Testis (tissue), 2 donors: ENCODE measurements at regions not wholly inside any gene's neighbourhood (a gene's known extent, or its start where the extent isn't known, plus 50 kb on each side); places are given as distances from the start of the nearest gene placed in this dataset.

Experiments used
- DNase-seq: peaks from one replicate; pipeline ENCODE4 v3.0.0-alpha.2; 2019
- H3K27ac ChIP-seq, 2 donors: fragments of 200-600 bp; sonication (generic); one replicate each; pipeline ENCODE4 v1.5.1; 2019
- H3K27me3 ChIP-seq: fragments of 200-600 bp; sonication (generic); one replicate; pipeline ENCODE4 v1.5.1; 2019
- H3K36me3 ChIP-seq: fragments of 200-600 bp; sonication (generic); one replicate; pipeline ENCODE4 v1.5.1; 2017; ENCODE audit warnings: low read depth; ENCODE audit errors: missing control alignments
- H3K4me1 ChIP-seq: fragments of 200-600 bp; sonication (generic); one replicate; pipeline ENCODE4 v1.5.1; 2019
- H3K4me3 ChIP-seq, 2 donors: fragments of 200-600 bp; sonication (generic); one replicate each; pipeline ENCODE4 v1.5.1; 2017 to 2019
- H3K9me3 ChIP-seq: fragments of 200-600 bp; sonication (generic); one replicate; pipeline ENCODE4 v1.5.1; 2017
- POLR2A ChIP-seq: fragments of 450-650 bp; IDR thresholded peaks from one replicate; pipeline ENCODE4 v1.6.1; 2017; ENCODE audit warnings: antibody characterized with exemption, mild to moderate bottlenecking, moderate library complexity
- WGBS, 2 donors: methylation state at CpG; one replicate each; pipeline ENCODE4 v1.1.5; 2018; 5-methylcytosine and 5-hydroxymethylcytosine counted together
- intact Hi-C: fragments of 100-400 bp; cut with DNase I; formaldehyde crosslinking; loops from one replicate; pipeline ENCODE4 v1.15.1; 2023; ENCODE audit warnings: low total_unique reads
- TF ChIP-seq, protein P1 (sequence below), 3 experiments: fragments of 450-650 bp in 2 of 3; fragments of 200-600 bp in 1 of 3; sonication (generic) in 1 of 3; IDR thresholded peaks; one replicate each; pipeline ENCODE4 v1.5.1; 2016 to 2019; ENCODE audit warnings: antibody characterized with exemption in 3 of 3, mild to moderate bottlenecking in 2 of 3, moderate library complexity in 1 of 3

DNA sequence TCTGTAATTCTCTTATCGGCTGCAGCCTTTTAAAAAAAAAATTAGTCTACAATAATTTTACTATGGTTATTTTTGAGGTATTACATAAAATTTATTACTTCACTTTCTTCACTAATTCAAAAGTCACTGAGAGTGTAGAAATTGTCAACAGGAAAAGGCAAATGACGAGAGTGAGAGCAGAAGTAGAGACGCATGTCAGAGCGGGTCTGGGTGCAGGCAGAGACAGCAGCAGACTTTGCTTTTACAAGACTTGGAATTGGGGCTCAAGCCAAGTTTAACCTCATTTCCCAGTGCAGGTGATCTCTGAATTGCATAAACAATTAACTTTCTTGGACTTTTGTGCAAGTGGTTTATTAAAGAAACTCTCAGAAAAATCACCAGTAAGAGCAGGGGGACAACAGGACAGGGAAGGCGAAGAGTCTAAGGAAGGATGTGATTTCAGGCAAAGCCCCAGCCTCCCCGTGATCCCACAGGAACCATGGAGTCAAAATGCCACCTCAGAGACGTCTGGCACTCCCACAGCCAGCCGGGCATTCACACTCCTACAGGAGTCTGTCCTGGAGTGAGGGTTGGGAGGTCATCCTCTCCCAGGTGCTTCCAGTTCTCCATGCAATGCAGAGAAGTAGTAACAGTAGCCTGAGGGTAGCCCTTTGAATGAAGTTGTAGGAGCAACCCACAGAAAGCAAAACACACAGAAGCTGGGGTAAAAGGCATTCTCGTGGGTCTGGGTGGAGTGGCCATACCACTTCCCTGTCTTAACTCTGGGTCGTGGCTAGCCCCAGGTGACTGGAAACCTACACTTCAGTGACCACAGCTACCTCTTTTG lies 274.0 kb upstream of the TGFBR2 start:
- no peak for DNase-seq
- H3K27ac ChIP-seq = no peak overlapping the region
- no peaks in the 10 kb centered on the region for H3K27me3 ChIP-seq
- WGBS, 2 donors = 72 to 80% methylated on average over 10 of the region's 10 CpGs
- H3K36me3 ChIP-seq = no peaks in the 10 kb centered on the region
- no peak overlapping the region for H3K4me3 ChIP-seq
- H3K4me1 ChIP-seq = no peaks in the 10 kb centered on the region
- no peaks in the 10 kb centered on the region for H3K9me3 ChIP-seq
- TF ChIP-seq POLR2A = no peak
- TF ChIP-seq, protein P1, sequence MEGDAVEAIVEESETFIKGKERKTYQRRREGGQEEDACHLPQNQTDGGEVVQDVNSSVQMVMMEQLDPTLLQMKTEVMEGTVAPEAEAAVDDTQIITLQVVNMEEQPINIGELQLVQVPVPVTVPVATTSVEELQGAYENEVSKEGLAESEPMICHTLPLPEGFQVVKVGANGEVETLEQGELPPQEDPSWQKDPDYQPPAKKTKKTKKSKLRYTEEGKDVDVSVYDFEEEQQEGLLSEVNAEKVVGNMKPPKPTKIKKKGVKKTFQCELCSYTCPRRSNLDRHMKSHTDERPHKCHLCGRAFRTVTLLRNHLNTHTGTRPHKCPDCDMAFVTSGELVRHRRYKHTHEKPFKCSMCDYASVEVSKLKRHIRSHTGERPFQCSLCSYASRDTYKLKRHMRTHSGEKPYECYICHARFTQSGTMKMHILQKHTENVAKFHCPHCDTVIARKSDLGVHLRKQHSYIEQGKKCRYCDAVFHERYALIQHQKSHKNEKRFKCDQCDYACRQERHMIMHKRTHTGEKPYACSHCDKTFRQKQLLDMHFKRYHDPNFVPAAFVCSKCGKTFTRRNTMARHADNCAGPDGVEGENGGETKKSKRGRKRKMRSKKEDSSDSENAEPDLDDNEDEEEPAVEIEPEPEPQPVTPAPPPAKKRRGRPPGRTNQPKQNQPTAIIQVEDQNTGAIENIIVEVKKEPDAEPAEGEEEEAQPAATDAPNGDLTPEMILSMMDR (IDR thresholded peaks at IDR 0.05) = no peak
- intact Hi-C loops = no loop called here

DNA sequence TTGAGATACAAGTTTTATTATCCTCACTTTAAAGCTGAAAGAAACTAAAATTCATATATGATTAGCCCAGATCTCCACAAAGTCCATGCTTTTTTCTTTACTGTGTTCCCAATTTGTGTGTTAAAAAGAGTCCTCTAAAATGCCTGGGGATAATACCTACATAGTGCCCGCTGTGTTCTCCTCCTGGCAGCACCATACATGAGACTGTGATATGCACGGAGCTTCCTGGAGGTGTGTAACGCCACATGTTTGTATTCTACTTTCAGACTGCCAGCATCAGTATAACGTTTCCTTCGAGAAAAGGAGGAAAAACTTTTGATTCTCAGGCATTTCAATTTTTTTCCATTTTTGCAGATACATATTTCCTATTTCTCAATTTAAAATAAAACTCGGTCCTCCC lies 273.3 kb upstream of the TGFBR2 start:
- H3K36me3 ChIP-seq = no peaks in the 10 kb centered on the region
- intact Hi-C loops = no loop called here
- TF ChIP-seq POLR2A = no peak
- TF ChIP-seq, protein P1 (IDR thresholded peaks at IDR 0.05) = no peak
- no peak overlapping the region for H3K27ac ChIP-seq
- H3K27me3 ChIP-seq = no peaks in the 10 kb centered on the region
- H3K4me1 ChIP-seq = no peaks in the 10 kb centered on the region
- H3K9me3 ChIP-seq = no peaks in the 10 kb centered on the region
- 91 to 94% methylated on average over 6 of the region's 6 CpGs for WGBS, 2 donors
- no peak overlapping the region for H3K4me3 ChIP-seq
- DNase-seq = no peak

DNA sequence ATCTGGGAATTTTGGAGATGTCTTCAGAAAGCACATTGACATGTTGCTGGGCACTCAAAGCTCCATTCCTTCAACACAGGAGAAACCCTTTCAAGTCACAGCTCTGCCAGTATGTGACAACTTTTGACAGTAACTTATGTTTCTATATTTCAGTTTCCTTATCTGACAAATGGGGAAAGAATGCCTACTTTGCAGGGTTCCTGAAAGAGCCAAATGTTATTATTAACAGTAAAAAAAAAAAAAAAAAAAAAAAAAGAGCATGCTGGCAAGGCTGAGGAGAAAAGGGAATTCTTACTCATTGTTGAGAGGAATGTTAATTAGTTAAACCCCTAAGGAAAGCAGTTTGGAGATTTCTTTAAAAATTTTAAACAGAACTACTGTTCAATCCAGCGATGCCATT lies 272.5 kb upstream of the TGFBR2 start:
- H3K4me3 ChIP-seq = no peak overlapping the region
- H3K27ac ChIP-seq = no peak overlapping the region
- no peaks in the 10 kb centered on the region for H3K27me3 ChIP-seq
- intact Hi-C loops = no loop called here
- H3K4me1 ChIP-seq = no peaks in the 10 kb centered on the region
- H3K36me3 ChIP-seq = no peaks in the 10 kb centered on the region
- no peaks in the 10 kb centered on the region for H3K9me3 ChIP-seq
- TF ChIP-seq POLR2A = no peak
- TF ChIP-seq, protein P1 (IDR thresholded peaks at IDR 0.05) = no peak
- 83 to 97% methylated on average over 1 of the region's 1 CpG for WGBS, 2 donors
- no peak for DNase-seq

DNA sequence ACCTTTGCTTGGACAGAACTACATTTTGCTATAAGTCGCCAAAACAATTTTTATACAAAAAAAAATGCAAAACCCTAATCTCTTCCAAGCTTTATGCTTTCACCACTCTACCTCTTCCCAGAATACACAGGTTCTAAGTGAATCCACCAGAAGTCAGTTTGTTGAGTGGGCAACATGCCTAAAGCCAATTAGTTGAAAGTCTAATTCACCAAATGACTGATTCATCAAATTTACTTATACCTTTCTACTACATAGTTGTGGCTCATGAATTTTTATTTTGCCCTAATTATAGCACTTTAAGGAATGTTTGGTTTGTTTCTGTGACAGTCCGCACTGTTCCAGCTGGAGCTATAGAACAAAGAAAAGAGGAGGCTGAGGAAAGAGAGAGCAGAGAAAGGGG lies 265.9 kb upstream of the TGFBR2 start:
- Histone ChIP-seq H3K9me3 (no peaks in the 10 kb centered on the region), H3K4me3 (no peak overlapping the region), H3K27me3 (no peaks in the 10 kb centered on the region), H3K36me3 (no peaks in the 10 kb centered on the region), H3K27ac (no peak overlapping the region), H3K4me1 (no peaks in the 10 kb centered on the region)
- TF ChIP-seq POLR2A = no peak
- TF ChIP-seq, protein P1 (IDR thresholded peaks at IDR 0.05) = no peak
- DNase-seq = no peak
- intact Hi-C loops = no loop called here
- 45 to 84% methylated on average over 2 of the region's 2 CpGs for WGBS, 2 donors

DNA sequence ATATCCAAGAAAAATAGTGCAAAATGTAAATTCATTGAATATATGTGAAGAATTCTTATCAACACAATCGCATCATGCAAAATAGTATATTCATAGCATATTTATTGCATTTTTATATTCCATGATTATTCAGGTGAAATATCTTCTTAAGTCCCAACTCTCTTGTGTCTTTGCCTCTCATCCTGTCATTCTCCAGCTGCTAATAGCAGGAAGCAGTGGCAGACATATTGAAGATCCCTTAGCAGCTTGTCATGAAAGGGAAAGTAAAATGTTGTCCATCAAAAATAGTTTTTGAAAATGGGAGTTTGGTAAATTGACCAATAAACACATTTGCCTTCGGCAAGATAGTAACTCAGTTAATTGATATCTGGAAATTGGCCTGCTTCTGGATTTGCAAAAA lies 265.3 kb upstream of the TGFBR2 start:
- TF ChIP-seq, protein P1 (IDR thresholded peaks at IDR 0.05) = no peak
- TF ChIP-seq POLR2A = no peak
- DNase-seq = no peak
- WGBS, 2 donors = 72 to 89% methylated on average over 2 of the region's 2 CpGs
- Histone ChIP-seq H3K27ac (no peak overlapping the region), H3K9me3 (no peaks in the 10 kb centered on the region), H3K27me3 (no peaks in the 10 kb centered on the region), H3K4me1 (no peaks in the 10 kb centered on the region), H3K36me3 (no peaks in the 10 kb centered on the region), H3K4me3 (no peak overlapping the region)
- intact Hi-C loops = no loop called here
